Left lung (tissue), 4 donors: ENCODE measurements at regions not wholly inside any gene's neighbourhood (a gene's known extent, or its start where the extent isn't known, plus 50 kb on each side); places are given as distances from the start of the nearest gene placed in this dataset.

Source experiments
- ATAC-seq: fragments of 200-7000 bp; cut with Tn5 transposase; one replicate; pipeline ENCODE4 v1.9.1; 2020; ENCODE audit warnings: moderate library complexity
- DNase-seq, 4 donors: peaks; one replicate each; pipeline ENCODE4 v3.0.0-alpha.2; 2013 to 2020
- H3K27ac ChIP-seq, 2 donors: fragments of 200-600 bp; sonication (generic) in 1 of 2; one replicate each; pipeline versions ENCODE4 v1.5.0 to v1.8.0; 2020 to 2021
- H3K27me3 ChIP-seq, 2 donors: fragments of 200-600 bp; sonication (generic) in 1 of 2; one replicate each; pipeline versions ENCODE4 v1.5.0 to v1.8.0; 2020 to 2021
- H3K36me3 ChIP-seq, 2 donors: fragments of 200-600 bp; sonication (generic) in 1 of 2; one replicate each; pipeline versions ENCODE4 v1.5.0 to v1.8.0; 2020 to 2021
- H3K4me1 ChIP-seq, 2 donors: fragments of 200-600 bp; one replicate each; pipeline ENCODE4 v1.8.0; 2021
- H3K4me3 ChIP-seq, 2 donors: fragments of 200-600 bp; sonication (generic) in 1 of 2; one replicate each; pipeline versions ENCODE4 v1.5.0 to v1.8.0; 2020 to 2021; ENCODE audit warnings: mild to moderate bottlenecking in 1 of 2
- H3K9me3 ChIP-seq, 2 donors: fragments of 200-600 bp; sonication (generic) in 1 of 2; one replicate each; pipeline versions ENCODE4 v1.5.0 to v1.8.0; 2020 to 2021
- intact Hi-C, 2 donors: fragments of 100-400 bp; cut with DNase I; formaldehyde crosslinking; loops; one replicate each; pipeline versions ENCODE4 v1.11.2 to v1.14.2; 2022
- TF ChIP-seq, protein P1 (sequence below), 2 donors: fragments of 200-600 bp; sonication (generic) in 1 of 2; IDR thresholded peaks; one replicate each; pipeline versions ENCODE4 v1.5.0 to v1.8.0; 2021; ENCODE audit warnings: antibody characterized with exemption in 2 of 2
- donor health status: DM: no; HTN: yes; CAD: no.
- donor health status: DM: no; HTN: no; CAD: no.

- Histone ChIP-seq H3K4me3 (no peak overlapping the region), H3K9me3 (peaks cover 0 to 4% of the 10 kb centered on the region in 2 donors), H3K36me3 (no peaks in the 10 kb centered on the region), H3K4me1 (no peaks in the 10 kb centered on the region), H3K27ac (no peak overlapping the region), H3K27me3 (peaks cover 0 to 56% of the 10 kb centered on the region in 2 donors)
- DNase-seq (no peak), ATAC-seq (no peak)
- TF ChIP-seq, protein P1, sequence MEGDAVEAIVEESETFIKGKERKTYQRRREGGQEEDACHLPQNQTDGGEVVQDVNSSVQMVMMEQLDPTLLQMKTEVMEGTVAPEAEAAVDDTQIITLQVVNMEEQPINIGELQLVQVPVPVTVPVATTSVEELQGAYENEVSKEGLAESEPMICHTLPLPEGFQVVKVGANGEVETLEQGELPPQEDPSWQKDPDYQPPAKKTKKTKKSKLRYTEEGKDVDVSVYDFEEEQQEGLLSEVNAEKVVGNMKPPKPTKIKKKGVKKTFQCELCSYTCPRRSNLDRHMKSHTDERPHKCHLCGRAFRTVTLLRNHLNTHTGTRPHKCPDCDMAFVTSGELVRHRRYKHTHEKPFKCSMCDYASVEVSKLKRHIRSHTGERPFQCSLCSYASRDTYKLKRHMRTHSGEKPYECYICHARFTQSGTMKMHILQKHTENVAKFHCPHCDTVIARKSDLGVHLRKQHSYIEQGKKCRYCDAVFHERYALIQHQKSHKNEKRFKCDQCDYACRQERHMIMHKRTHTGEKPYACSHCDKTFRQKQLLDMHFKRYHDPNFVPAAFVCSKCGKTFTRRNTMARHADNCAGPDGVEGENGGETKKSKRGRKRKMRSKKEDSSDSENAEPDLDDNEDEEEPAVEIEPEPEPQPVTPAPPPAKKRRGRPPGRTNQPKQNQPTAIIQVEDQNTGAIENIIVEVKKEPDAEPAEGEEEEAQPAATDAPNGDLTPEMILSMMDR (IDR thresholded peaks at IDR 0.05), result no peak
- intact Hi-C loops, result no loop called here
Measured at GRCh38 chr20:59499863-59500262, 104.5 kb upstream of the PHACTR3 start.

DNA sequence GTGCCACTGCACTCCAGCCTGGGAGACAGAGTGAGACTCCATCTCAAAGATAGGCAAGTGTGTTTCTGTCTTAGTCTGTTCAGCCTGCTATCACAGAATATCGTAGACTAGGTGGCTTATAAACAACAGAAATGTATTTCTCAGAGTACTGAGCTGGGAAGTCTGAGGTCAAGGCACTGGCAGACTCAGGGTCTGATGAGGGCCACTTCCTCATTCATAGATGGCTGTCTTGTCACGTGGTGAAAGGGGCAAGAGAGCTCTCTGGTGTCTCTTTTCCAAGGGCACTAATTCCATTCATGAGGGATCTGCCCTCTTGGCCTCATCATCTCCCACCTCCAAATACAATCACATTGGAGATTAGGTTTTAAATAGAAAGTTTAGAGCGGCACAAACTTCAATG is 95.6 kb upstream of the PHACTR3 start:
- H3K27me3 ChIP-seq, result peaks cover 0 to 7% of the 10 kb centered on the region in 2 donors
- intact Hi-C loops, result no loop called here
- DNase-seq, result no peak
- TF ChIP-seq, protein P1 (IDR thresholded peaks at IDR 0.05), result no peak
- no peaks in the 10 kb centered on the region for H3K36me3 ChIP-seq
- no peaks in the 10 kb centered on the region for H3K9me3 ChIP-seq
- no peak for ATAC-seq
- H3K27ac ChIP-seq, result no peak overlapping the region
- H3K4me3 ChIP-seq, result no peak overlapping the region
- no peaks in the 10 kb centered on the region for H3K4me1 ChIP-seq

DNA sequence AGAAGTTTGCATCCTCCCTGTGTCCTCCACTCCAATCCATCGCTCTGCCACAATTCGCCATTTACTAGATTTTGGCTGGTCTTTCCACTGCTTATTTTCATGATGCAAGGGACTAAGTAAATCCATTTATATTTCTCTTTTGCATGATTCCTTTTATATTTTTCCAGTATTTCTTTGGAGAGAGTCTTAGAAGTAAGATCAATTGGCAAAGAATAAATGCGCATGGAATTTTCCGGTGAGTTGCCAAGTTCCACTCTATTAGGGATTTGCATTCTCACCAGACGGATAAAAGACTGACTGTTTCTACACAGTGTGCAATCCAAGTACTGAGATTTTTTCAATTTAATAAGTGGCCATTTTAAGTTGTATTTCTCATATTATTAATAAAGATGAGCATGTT is 91.7 kb upstream of the PHACTR3 start:
- H3K27me3 ChIP-seq, result peaks cover 11 to 46% of the 10 kb centered on the region in 2 donors
- no peak for ATAC-seq
- no peaks in the 10 kb centered on the region for H3K4me1 ChIP-seq
- no peaks in the 10 kb centered on the region for H3K9me3 ChIP-seq
- H3K27ac ChIP-seq, result no peak overlapping the region
- no peaks in the 10 kb centered on the region for H3K36me3 ChIP-seq
- intact Hi-C loops, result no loop called here
- no peak for DNase-seq
- no peak overlapping the region for H3K4me3 ChIP-seq
- TF ChIP-seq, protein P1 (IDR thresholded peaks at IDR 0.05), result no peak

DNA sequence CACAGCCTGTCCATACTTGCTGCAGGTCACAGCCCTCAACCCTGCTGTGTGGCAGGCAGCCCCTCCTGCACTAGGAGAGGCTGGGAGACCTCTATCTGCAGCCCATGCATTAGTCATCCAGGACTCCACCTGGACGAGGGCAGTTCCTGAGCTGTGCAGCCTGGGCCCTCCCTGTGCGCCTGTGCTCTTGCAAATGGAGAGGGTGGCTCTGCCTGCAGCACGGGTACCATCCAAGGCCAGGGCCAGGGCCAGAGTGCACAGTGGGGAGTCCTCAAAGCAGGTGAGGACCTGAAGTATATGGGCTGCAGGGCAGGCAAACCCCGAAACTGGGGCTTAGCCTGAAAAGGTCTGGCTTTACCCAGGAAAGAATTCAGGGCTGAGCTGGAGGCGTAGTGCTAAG is 89.8 kb upstream of the PHACTR3 start:
- Histone ChIP-seq H3K4me1 (no peaks in the 10 kb centered on the region), H3K27ac (no peak overlapping the region), H3K36me3 (no peaks in the 10 kb centered on the region), H3K27me3 (peaks cover 11 to 65% of the 10 kb centered on the region in 2 donors), H3K9me3 (no peaks in the 10 kb centered on the region), H3K4me3 (no peak overlapping the region)
- ATAC-seq, result no peak
- no peak for DNase-seq
- intact Hi-C loops, result no loop called here
- TF ChIP-seq, protein P1 (IDR thresholded peaks at IDR 0.05), result no peak

- Histone ChIP-seq H3K4me1 (no peaks in the 10 kb centered on the region), H3K27ac (no peak overlapping the region), H3K27me3 (peaks cover 11 to 70% of the 10 kb centered on the region in 2 donors), H3K36me3 (no peaks in the 10 kb centered on the region), H3K9me3 (no peaks in the 10 kb centered on the region), H3K4me3 (no peak overlapping the region)
- DNase-seq (peak; percentile 60 to 83 (median 70)), ATAC-seq (peak; percentile 96)
- intact Hi-C loops, result no loop called here
- TF ChIP-seq, protein P1 (IDR thresholded peaks at IDR 0.05), result peak; percentile 63 to 89
Measured at GRCh38 chr20:59515013-59515905, 89.1 kb upstream of the PHACTR3 start.
